SIG-M5 (cell line): ENCODE measurements at regions not wholly inside any gene's neighbourhood (a gene's known extent, or its start where the extent isn't known, plus 50 kb on each side); places are given as distances from the start of the nearest gene placed in this dataset.

ENCODE experiments used
- DNase-seq: peaks from one replicate; lab custom pipeline; 2025; lab: John Stamatoyannopoulos, UW

GRCh38 chr2:7895289-7895688, 786.6 kb upstream of the ID2 start:
- no peak for DNase-seq

DNA sequence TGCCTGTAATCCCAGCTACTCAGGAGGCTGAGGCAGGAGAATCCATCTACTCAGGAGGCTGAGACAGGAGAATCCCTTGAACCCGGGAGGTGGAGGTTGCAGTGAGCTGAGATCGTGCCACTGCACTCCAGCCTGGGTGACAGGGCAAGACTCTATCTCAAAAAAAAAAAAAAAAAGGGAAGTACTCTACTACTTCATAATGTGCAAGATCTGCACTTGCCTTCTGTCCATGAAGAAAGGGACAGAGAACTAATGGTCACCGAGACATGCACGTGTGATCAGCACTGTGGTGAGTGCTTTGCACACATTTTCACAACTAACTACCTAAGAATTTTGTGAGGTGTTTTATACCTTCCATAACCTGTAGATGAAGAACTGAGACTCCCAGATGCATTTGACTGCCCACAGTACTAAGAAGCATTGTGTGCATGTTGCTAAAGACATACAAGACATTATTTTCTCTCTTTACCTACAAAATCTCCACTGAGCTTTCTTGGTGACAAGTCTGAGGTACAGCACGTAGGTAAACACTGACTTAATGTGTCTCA, 784.8 kb upstream of the ID2 start:
- no peak for DNase-seq

- DNase-seq: no peak
These were observed 782.6 kb upstream of the ID2 start for GRCh38 chr2:7899241-7899640.

DNA sequence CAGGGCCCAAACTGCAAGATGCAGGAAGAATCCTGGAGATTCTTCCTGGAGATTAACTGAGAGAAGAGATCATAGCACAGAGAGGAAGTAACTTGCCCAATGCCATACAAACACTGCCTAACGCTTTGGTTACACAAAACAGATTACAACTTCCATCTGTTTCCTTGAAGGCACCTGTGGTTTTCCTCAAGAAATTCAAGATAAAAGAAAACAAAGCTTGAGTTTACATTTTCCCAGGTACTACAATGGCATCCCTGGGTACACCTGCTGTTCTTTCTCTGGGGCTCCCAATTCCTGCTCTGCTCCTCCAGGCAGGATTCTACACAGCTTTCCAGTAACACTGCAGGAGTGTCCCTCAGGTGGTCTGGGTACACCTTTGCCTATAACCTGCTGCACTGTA, 781.9 kb upstream of the ID2 start:
- DNase-seq: no peak

DNA sequence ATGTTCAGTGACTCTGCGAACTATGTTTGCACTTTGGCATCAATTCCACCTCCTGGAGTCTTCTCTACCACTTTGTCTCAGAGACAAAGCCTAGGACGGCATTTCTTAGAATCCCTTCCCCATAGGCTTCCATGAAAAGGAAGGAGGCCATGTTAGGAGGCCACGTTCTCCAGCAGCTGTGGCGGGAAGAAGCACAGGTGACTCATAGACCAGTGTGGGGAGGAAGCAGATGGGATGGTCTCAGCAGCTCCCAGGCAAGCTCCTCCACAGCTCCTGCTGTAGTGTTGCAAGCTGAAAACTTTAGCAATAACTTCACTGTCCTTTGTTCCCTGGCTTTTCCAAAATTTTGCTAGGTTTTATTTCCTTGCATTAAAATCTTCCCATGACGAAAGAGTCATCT, 781.3 kb upstream of the ID2 start:
- DNase-seq: no peak

- DNase-seq: no peak
These were observed 779.5 kb upstream of the ID2 start for GRCh38 chr2:7902251-7902765.

DNA sequence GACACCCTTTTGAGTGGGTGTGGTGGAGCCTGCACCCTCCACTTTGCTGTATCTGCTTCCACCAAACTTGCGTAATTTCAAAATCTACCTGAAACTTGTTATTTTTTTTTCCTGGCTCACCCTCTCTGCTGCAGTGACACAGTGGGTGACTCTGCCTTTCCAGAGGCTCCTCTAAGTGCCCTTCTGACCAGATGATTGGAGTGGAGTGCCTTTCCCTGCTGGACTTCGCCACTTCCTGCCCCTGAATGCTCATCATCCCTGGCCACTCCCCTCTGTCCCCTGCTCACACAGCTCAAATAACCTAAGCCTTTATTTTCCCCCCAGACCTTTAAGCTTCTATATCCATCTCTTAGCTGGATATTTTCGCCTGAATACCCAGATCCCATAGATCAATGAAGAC, 777.5 kb upstream of the ID2 start:
- no peak for DNase-seq

- DNase-seq: no peak
These were observed 776.1 kb upstream of the ID2 start for GRCh38 chr2:7905756-7906155.

DNA sequence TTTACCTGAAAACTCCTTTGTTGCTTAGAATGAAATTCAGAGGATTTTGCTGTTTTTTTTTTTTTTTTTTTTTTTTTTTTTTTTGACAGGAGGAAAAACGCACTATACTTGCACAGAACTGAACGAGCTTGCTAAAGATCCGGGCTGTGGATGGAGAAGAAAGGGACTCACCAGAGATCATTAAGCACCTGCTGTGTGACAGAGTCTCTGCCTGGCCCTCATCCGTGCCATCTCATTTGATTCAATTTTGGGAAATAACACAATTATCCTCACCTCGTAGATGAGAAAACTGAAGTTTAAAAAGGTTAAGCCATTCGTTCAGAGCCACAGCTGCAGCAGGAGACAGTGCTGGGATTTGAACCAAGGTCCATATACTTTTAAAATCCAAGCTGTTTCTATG, 775.4 kb upstream of the ID2 start:
- no peak for DNase-seq

GRCh38 chr2:7907041-7907440, 774.8 kb upstream of the ID2 start:
- no peak for DNase-seq

GRCh38 chr2:7910752-7911151, 771.1 kb upstream of the ID2 start:
- no peak for DNase-seq

- no peak for DNase-seq
These were observed 770.7 kb upstream of the ID2 start for GRCh38 chr2:7911196-7911595.

- DNase-seq: no peak
These were observed 767.9 kb upstream of the ID2 start for GRCh38 chr2:7913974-7914373.

DNA sequence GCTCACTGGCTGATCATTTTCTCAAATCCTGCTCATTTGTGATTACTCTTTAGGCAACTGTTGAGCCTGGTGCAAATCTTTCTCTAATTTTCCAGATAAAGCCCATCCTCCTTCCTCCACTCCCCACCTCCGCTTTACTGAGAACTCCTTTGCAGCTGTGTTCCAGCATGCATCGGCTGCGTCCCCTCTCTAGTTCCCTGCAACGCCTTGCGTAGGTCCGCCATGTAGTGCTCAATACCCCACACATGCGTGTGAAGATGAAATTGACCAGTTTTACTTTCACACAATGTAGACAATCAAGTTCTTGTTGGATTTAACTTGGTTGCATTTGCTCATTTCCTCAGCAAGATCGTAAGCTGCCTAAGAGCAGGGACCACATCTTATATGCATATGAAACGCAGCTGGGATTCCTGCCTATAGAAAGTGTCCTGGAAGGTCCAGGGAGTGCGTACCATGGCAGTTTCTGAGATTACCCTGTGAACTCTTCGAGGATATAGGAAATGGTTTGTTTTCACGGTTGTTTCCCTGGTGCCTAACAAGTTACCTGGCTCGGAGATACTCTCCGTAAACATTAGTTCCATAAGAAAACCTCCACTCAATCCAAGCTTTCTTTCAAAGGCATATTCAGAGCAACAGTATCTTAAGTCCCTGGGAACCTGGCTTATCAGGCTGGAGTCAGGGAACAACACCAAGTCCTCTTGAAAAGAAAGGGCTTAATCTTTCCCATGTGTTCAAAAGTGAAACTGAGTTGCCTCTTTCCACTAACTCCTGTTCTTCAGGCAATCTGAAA, 766.4 kb upstream of the ID2 start:
- no peak for DNase-seq

GRCh38 chr2:7916670-7917069, 765.2 kb upstream of the ID2 start:
- no peak for DNase-seq

DNA sequence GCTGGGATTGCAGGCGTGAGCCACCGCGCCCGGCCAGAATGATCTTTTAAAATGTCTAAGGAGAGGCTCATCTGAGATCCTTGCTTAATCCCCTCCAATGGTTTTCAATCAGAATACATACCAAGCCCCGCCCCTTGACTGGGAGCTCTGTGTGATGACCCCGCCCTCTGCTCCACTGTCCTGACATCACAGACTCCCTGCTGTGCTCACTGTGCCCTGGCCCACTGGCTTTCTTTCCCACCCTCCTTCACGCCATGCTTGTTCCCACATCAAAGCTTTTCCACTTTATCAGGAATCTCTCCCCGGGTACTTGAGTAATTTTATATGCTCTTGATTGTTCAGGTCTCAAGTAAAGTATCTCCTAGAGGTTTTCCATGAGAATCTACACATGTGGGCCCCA, 762.3 kb upstream of the ID2 start:
- no peak for DNase-seq

- no peak for DNase-seq
These were observed 757.7 kb upstream of the ID2 start for GRCh38 chr2:7924023-7924762.

DNA sequence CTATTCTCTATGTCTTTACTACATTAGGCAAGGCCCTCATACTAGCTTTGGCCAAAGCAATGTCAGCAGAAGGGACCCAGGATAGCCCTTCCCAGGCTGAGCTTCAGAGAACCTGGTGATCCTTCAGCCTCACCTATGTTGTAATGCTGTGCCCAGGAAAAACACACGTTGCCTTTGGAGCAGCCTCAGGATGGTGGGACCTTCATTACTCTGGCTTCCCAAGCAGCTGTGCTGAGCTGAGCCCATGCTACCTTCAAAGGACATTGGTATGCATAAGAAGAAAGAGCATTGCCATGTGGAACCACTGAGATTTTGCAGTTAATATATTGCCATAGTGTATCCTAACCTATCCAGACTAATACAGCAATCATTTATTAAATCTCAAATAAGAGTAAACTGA, 756.4 kb upstream of the ID2 start:
- no peak for DNase-seq

DNA sequence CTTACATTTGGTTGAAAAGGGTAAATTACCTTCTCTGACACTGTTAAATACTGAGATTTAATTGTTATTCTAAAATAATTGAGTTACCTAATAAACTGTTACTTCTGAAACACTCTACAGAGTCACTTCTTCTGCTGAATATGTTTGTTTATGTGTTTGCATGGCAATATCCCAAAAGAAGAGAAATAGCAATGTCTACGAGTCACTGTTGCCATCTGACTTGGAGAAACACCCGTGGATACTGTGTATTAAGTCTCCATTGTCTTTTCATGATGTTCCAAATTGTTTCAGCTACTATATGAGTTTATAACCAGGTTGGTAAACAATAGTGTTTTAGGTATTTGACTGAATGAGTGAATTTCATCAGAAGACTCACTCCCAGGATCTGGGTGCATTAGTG, 754.2 kb upstream of the ID2 start:
- DNase-seq: no peak

DNA sequence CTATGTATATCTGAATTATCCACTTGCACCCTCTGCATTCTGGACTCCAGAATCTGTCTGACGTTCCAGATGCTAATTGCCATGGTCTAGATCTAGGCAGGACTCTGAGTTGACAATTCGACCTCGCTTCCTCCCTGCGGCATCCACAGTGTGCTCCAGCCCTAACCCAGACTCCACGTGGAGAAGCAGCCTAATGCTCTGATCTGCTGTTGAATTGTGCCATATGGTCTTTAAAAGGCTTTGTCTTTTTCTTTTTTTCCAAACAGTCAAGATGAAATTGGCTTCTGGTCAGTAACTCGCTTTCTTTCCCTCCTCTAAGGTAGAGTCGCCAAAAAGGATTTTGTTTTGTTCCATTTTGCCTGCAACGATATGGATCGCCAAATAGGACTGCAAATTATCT, 752.6 kb upstream of the ID2 start:
- DNase-seq: no peak

- DNase-seq: no peak
These were observed 750.8 kb upstream of the ID2 start for GRCh38 chr2:7930800-7931635.

GRCh38 chr2:7931808-7932207, 750.0 kb upstream of the ID2 start:
- DNase-seq: no peak
